H9 (cell line): ENCODE measurements at regions not wholly inside any gene's neighbourhood (a gene's known extent, or its start where the extent isn't known, plus 50 kb on each side); places are given as distances from the start of the nearest gene placed in this dataset.

Experiments
- DNase-seq: peaks from one replicate; pipeline ENCODE4 v3.0.0-alpha.2; 2017
- H2AFZ ChIP-seq: one replicate; pipeline ENCODE4 v1.6.1; 2013; ENCODE audit warnings: mild to moderate bottlenecking, low read length, control low read depth, moderate library complexity
- H2AK5ac ChIP-seq: 2 replicates; pipeline ENCODE4 v1.6.1; 2013; ENCODE audit warnings: low read length, control low read depth, mixed read lengths; ENCODE audit not compliant: insufficient read length
- H2BK120ac ChIP-seq: one replicate; pipeline ENCODE4 v1.6.1; 2013; ENCODE audit warnings: low read depth, mild to moderate bottlenecking, low read length, control low read depth, inconsistent platforms; ENCODE audit not compliant: poor library complexity, severe bottlenecking
- H2BK12ac ChIP-seq: 2 replicates; pipeline ENCODE4 v1.6.1; 2013; ENCODE audit warnings: low read length, control low read depth, mixed read lengths, low read depth; ENCODE audit not compliant: insufficient read length
- H2BK15ac ChIP-seq: 2 replicates; pipeline ENCODE4 v1.6.1; 2013; ENCODE audit warnings: low read depth, low read length, control low read depth
- H2BK20ac ChIP-seq: one replicate; pipeline ENCODE4 v1.6.1; 2013; ENCODE audit warnings: low read depth, mild to moderate bottlenecking, low read length, control low read depth, inconsistent platforms; ENCODE audit not compliant: poor library complexity, severe bottlenecking
- H2BK5ac ChIP-seq: 2 replicates; pipeline ENCODE4 v1.6.1; 2013; ENCODE audit warnings: low read length, control low read depth, mixed read lengths; ENCODE audit not compliant: insufficient read length
- H3K14ac ChIP-seq: 2 replicates; pipeline ENCODE4 v1.6.1; 2013; ENCODE audit warnings: low read length, control low read depth; ENCODE audit not compliant: insufficient read depth
- H3K18ac ChIP-seq: 2 replicates; pipeline ENCODE4 v1.6.1; 2013; ENCODE audit warnings: low read depth, mild to moderate bottlenecking, mixed read lengths, low read length, control low read depth; ENCODE audit not compliant: insufficient read length
- H3K23ac ChIP-seq: 2 replicates; pipeline ENCODE4 v1.6.1; 2013; ENCODE audit warnings: low read length, control low read depth, mixed read lengths, low read depth; ENCODE audit not compliant: insufficient read length
- H3K23me2 ChIP-seq: 2 replicates; pipeline ENCODE4 v1.6.1; 2013; ENCODE audit warnings: low read depth, mild to moderate bottlenecking, mixed read lengths, low read length, control low read depth; ENCODE audit not compliant: insufficient read length, poor library complexity, severe bottlenecking
- H3K27ac ChIP-seq: 2 replicates; pipeline ENCODE4 v1.5.1; 2013; ENCODE audit warnings: low read length, control low read depth, mixed read lengths, low read depth; ENCODE audit not compliant: insufficient read length
- H3K27me3 ChIP-seq: 2 replicates; pipeline ENCODE4 v1.6.1; 2013; ENCODE audit warnings: low read length, control low read depth, inconsistent platforms; ENCODE audit not compliant: insufficient read depth
- H3K4ac ChIP-seq: 2 replicates; pipeline ENCODE4 v1.6.1; 2013; ENCODE audit warnings: low read depth, mild to moderate bottlenecking, control low read depth, inconsistent platforms, low read length, moderate library complexity
- H3K4me1 ChIP-seq: 2 replicates; pipeline ENCODE4 v1.6.1; 2013; ENCODE audit warnings: low read length, control low read depth, inconsistent platforms; ENCODE audit not compliant: insufficient read depth
- H3K4me2 ChIP-seq: 2 replicates; pipeline ENCODE4 v1.6.1; 2013; ENCODE audit warnings: low read length, control low read depth, mixed read lengths; ENCODE audit not compliant: insufficient read length, insufficient read depth
- H3K56ac ChIP-seq: 2 replicates; pipeline ENCODE4 v1.6.1; 2013; ENCODE audit warnings: low read depth, mild to moderate bottlenecking, mixed read lengths, low read length, control low read depth; ENCODE audit not compliant: insufficient read length
- H3K79me1 ChIP-seq: 2 replicates; pipeline ENCODE4 v1.6.1; 2013; ENCODE audit warnings: low read depth, mild to moderate bottlenecking, moderate library complexity, low read length, control low read depth, inconsistent platforms; ENCODE audit not compliant: insufficient read depth, poor library complexity, severe bottlenecking
- H3K79me2 ChIP-seq: 2 replicates; pipeline ENCODE4 v1.6.1; 2013; ENCODE audit warnings: low read length, control low read depth, inconsistent platforms; ENCODE audit not compliant: insufficient read depth
- H3K9ac ChIP-seq: 2 replicates; pipeline ENCODE4 v1.6.1; 2013; ENCODE audit warnings: low read length, control low read depth, mixed read lengths; ENCODE audit not compliant: insufficient read length; ENCODE audit errors: extremely low read depth
- H3K9me3 ChIP-seq: one replicate; pipeline ENCODE4 v1.6.1; 2013; ENCODE audit warnings: low read depth, low read length, inconsistent platforms; ENCODE audit not compliant: control insufficient read depth
- H3T11ph ChIP-seq: one replicate; pipeline ENCODE4 v1.6.1; 2013; ENCODE audit warnings: mild to moderate bottlenecking, low read length, control low read depth, inconsistent platforms
- H4K20me1 ChIP-seq: one replicate; pipeline ENCODE4 v1.6.1; 2013; ENCODE audit not compliant: control insufficient read depth, insufficient read length, insufficient read depth
- H4K5ac ChIP-seq: 2 replicates; pipeline ENCODE4 v1.6.1; 2013; ENCODE audit warnings: low read depth, mild to moderate bottlenecking, mixed read lengths, low read length, control low read depth; ENCODE audit not compliant: insufficient read length
- H4K8ac ChIP-seq: replicated peaks from 2 replicates; pipeline ENCODE4 v1.6.1; 2013; ENCODE audit warnings: low read length, control low read depth, mixed read lengths, low read depth; ENCODE audit not compliant: insufficient read length
- H4K91ac ChIP-seq: 2 replicates; pipeline ENCODE4 v1.6.1; 2013; ENCODE audit warnings: low read depth, mild to moderate bottlenecking, moderate library complexity, mixed read lengths, low read length, control low read depth; ENCODE audit not compliant: insufficient read length
- H3K27ac Mint-ChIP-seq, 3 experiments: 2 replicates in 2 of 3; 3 replicates in 1 of 3; pipeline ENCODE4 v1.8.0; 2020 to 2021; ENCODE audit warnings: mixed read lengths in 3 of 3, mild to moderate bottlenecking in 1 of 3, moderate library complexity in 1 of 3
- H3K27me3 Mint-ChIP-seq: 2 replicates; pipeline ENCODE4 v1.8.0; 2021; ENCODE audit warnings: low read depth, mild to moderate bottlenecking, moderate library complexity, mixed read lengths
- H3K36me3 Mint-ChIP-seq, 3 experiments: 2 replicates in 2 of 3; 3 replicates in 1 of 3; pipeline ENCODE4 v1.8.0; 2020 to 2021; ENCODE audit warnings: low read depth in 3 of 3, mixed read lengths in 3 of 3; ENCODE audit not compliant: insufficient read depth in 1 of 3
- H3K4me1 Mint-ChIP-seq, 2 experiments: 2 replicates each; pipeline ENCODE4 v1.8.0; 2020; ENCODE audit warnings: mixed read lengths in 2 of 2
- H3K4me3 Mint-ChIP-seq, 2 experiments: 2 replicates in 1 of 2; 3 replicates in 1 of 2; pipeline ENCODE4 v1.8.0; 2020 to 2021; ENCODE audit warnings: mild to moderate bottlenecking in 2 of 2, mixed read lengths in 2 of 2, moderate library complexity in 1 of 2
- H3K9me3 Mint-ChIP-seq, 2 experiments: 2 replicates in 1 of 2; 3 replicates in 1 of 2; pipeline ENCODE4 v1.8.0; 2020; ENCODE audit warnings: mild to moderate bottlenecking in 2 of 2, mixed read lengths in 2 of 2, moderate library complexity in 1 of 2
- WGBS: extraction: QIAGEN DNeasy Blood & Tissue Kit; methylation state at CpG from one replicate; pipeline ENCODE4 v1.1.7; 2013; ENCODE audit warnings: missing lambda C conversion rate, low lambda C conversion rate, mixed read lengths; ENCODE audit not compliant: insufficient read length; ENCODE audit errors: extremely low coverage; 5-methylcytosine and 5-hydroxymethylcytosine counted together
- TF ChIP-seq, protein P1 (sequence below): fragments of 200-600 bp; sonication (generic); conservative IDR thresholded peaks from 3 replicates; pipeline ENCODE4 v1.8.0; 2021; ENCODE audit warnings: antibody characterized with exemption, mild to moderate bottlenecking

GRCh38 chr2:2687745-2688144, 356.7 kb upstream of the MYT1L start:
- no peaks in the 10 kb centered on the region for H3K36me3 Mint-ChIP-seq
- no peak overlapping the region for H3K9ac ChIP-seq
- H3K79me2 ChIP-seq, result no peaks in the 10 kb centered on the region
- DNase-seq, result no peak
- no peak overlapping the region for H2BK12ac ChIP-seq
- peaks cover 5 to 18% of the 10 kb centered on the region in 2 experiments for H3K4me1 Mint-ChIP-seq
- no peak overlapping the region for H3K23ac ChIP-seq
- H3K14ac ChIP-seq, result no peak overlapping the region
- no peak overlapping the region for H3K4ac ChIP-seq
- peaks cover 0 to 3% of the 10 kb centered on the region in 2 experiments; a peak in 3 of 5 replicates for H3K9me3 Mint-ChIP-seq
- H3K4me2 ChIP-seq, result no peak overlapping the region
- no peaks in the 10 kb centered on the region for H4K20me1 ChIP-seq
- H3T11ph ChIP-seq, result no peak overlapping the region
- no peak overlapping the region for H3K56ac ChIP-seq
- no peak overlapping the region for H3K27ac Mint-ChIP-seq
- H3K4me3 Mint-ChIP-seq, result no peak overlapping the region
- no peak overlapping the region for H2AFZ ChIP-seq
- H3K23me2 ChIP-seq, result no peaks in the 10 kb centered on the region
- H3K27me3 Mint-ChIP-seq, result peaks cover 17% of the 10 kb centered on the region
- H3K27me3 ChIP-seq, result no peaks in the 10 kb centered on the region
- H3K79me1 ChIP-seq, result no peaks in the 10 kb centered on the region
- no peak overlapping the region for H4K5ac ChIP-seq
- H3K4me1 ChIP-seq, result no peaks in the 10 kb centered on the region; the same call in 1 of the 2 replicates
- no peaks in the 10 kb centered on the region for H3K9me3 ChIP-seq
- no peak overlapping the region for H2BK20ac ChIP-seq
- no peak overlapping the region for H2BK5ac ChIP-seq
- no CpG with 5 or more reads among the region's 5 CpGs for WGBS
- H3K27ac ChIP-seq, result no peak overlapping the region
- TF ChIP-seq, protein P1, sequence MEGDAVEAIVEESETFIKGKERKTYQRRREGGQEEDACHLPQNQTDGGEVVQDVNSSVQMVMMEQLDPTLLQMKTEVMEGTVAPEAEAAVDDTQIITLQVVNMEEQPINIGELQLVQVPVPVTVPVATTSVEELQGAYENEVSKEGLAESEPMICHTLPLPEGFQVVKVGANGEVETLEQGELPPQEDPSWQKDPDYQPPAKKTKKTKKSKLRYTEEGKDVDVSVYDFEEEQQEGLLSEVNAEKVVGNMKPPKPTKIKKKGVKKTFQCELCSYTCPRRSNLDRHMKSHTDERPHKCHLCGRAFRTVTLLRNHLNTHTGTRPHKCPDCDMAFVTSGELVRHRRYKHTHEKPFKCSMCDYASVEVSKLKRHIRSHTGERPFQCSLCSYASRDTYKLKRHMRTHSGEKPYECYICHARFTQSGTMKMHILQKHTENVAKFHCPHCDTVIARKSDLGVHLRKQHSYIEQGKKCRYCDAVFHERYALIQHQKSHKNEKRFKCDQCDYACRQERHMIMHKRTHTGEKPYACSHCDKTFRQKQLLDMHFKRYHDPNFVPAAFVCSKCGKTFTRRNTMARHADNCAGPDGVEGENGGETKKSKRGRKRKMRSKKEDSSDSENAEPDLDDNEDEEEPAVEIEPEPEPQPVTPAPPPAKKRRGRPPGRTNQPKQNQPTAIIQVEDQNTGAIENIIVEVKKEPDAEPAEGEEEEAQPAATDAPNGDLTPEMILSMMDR, result no peak
- H2BK120ac ChIP-seq, result no peak overlapping the region
- H4K91ac ChIP-seq, result no peak overlapping the region
- H3K18ac ChIP-seq, result no peak overlapping the region
- H2BK15ac ChIP-seq, result no peak overlapping the region
- no peak overlapping the region for H2AK5ac ChIP-seq
- H4K8ac ChIP-seq, result no peak overlapping the region
